ENCODE measurements at regions not wholly inside any gene's neighbourhood (a gene's known extent, or its start where the extent isn't known, plus 50 kb on each side); places are given as distances from the start of the nearest gene placed in this dataset.

DNA sequence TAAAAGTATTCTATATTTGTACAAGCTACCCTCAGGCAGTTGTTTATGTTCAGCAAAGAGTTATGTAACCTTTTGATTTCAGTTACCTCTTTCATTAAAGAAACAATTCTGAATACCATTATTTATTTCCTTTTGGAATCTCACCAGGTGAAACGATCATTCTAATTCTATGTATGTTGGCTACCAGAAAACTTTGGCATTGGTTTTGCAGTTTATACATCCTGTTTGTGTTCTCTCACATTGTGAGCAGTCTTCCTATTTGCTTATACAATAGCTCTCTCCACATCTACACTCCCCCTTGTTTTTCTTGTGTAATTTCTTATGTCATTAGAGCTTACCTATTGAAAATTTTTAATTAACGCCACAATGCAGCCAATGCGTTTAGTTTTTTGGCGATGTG is 276.0 kb upstream of the MPDZ start:
- Histone ChIP-seq H3K36me3 (ENCODE audit: control insufficient read depth in 4 of 4, insufficient read depth in 3 of 4, low read depth in 1 of 4, low read length in 3 of 4) (no peaks in the 10 kb centered on the region), H3K27me3 (ENCODE audit: control insufficient read depth in 4 of 4, insufficient read depth in 4 of 4, low read length in 3 of 4) (peaks cover 0 to 2% (median 0%) of the 10 kb centered on the region in 4 donors), H3K9ac (ENCODE audit: low read depth in 1 of 2, low read length in 2 of 2) (no peak overlapping the region), H3K4me1 (ENCODE audit: control insufficient read depth in 4 of 4, insufficient read depth in 4 of 4, low read length in 3 of 4) (no peaks in the 10 kb centered on the region), H3K4me3 (ENCODE audit: low read depth in 1 of 3, low read length in 3 of 3) (no peak overlapping the region), H3K9me3 (ENCODE audit: control insufficient read depth in 4 of 4, low read length in 3 of 4) (no peaks in the 10 kb centered on the region), H3K27ac (ENCODE audit: low read depth in 1 of 2, low read length in 2 of 2) (no peak overlapping the region)
- WGBS: 83% methylated on average over 4 of the region's 4 CpGs
- no peak for DNase-seq (ENCODE audit: low spot score)
- TF ChIP-seq, protein P1, sequence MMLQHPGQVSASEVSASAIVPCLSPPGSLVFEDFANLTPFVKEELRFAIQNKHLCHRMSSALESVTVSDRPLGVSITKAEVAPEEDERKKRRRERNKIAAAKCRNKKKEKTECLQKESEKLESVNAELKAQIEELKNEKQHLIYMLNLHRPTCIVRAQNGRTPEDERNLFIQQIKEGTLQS (IDR thresholded peaks at IDR 0.05): no peak
- no peak for TF ChIP-seq HNF4G (IDR thresholded peaks at IDR 0.05)
- TF ChIP-seq, protein P2, sequence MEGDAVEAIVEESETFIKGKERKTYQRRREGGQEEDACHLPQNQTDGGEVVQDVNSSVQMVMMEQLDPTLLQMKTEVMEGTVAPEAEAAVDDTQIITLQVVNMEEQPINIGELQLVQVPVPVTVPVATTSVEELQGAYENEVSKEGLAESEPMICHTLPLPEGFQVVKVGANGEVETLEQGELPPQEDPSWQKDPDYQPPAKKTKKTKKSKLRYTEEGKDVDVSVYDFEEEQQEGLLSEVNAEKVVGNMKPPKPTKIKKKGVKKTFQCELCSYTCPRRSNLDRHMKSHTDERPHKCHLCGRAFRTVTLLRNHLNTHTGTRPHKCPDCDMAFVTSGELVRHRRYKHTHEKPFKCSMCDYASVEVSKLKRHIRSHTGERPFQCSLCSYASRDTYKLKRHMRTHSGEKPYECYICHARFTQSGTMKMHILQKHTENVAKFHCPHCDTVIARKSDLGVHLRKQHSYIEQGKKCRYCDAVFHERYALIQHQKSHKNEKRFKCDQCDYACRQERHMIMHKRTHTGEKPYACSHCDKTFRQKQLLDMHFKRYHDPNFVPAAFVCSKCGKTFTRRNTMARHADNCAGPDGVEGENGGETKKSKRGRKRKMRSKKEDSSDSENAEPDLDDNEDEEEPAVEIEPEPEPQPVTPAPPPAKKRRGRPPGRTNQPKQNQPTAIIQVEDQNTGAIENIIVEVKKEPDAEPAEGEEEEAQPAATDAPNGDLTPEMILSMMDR (IDR thresholded peaks at IDR 0.05; ENCODE audit: low read depth, low read length, missing input control): no peak
- TF ChIP-seq, protein P3, sequence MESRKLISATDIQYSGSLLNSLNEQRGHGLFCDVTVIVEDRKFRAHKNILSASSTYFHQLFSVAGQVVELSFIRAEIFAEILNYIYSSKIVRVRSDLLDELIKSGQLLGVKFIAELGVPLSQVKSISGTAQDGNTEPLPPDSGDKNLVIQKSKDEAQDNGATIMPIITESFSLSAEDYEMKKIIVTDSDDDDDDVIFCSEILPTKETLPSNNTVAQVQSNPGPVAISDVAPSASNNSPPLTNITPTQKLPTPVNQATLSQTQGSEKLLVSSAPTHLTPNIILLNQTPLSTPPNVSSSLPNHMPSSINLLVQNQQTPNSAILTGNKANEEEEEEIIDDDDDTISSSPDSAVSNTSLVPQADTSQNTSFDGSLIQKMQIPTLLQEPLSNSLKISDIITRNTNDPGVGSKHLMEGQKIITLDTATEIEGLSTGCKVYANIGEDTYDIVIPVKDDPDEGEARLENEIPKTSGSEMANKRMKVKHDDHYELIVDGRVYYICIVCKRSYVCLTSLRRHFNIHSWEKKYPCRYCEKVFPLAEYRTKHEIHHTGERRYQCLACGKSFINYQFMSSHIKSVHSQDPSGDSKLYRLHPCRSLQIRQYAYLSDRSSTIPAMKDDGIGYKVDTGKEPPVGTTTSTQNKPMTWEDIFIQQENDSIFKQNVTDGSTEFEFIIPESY (IDR thresholded peaks at IDR 0.05): no peak
- TF ChIP-seq, protein P4, sequence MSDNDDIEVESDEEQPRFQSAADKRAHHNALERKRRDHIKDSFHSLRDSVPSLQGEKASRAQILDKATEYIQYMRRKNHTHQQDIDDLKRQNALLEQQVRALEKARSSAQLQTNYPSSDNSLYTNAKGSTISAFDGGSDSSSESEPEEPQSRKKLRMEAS (IDR thresholded peaks at IDR 0.05): no peak
- TF ChIP-seq, protein P5, sequence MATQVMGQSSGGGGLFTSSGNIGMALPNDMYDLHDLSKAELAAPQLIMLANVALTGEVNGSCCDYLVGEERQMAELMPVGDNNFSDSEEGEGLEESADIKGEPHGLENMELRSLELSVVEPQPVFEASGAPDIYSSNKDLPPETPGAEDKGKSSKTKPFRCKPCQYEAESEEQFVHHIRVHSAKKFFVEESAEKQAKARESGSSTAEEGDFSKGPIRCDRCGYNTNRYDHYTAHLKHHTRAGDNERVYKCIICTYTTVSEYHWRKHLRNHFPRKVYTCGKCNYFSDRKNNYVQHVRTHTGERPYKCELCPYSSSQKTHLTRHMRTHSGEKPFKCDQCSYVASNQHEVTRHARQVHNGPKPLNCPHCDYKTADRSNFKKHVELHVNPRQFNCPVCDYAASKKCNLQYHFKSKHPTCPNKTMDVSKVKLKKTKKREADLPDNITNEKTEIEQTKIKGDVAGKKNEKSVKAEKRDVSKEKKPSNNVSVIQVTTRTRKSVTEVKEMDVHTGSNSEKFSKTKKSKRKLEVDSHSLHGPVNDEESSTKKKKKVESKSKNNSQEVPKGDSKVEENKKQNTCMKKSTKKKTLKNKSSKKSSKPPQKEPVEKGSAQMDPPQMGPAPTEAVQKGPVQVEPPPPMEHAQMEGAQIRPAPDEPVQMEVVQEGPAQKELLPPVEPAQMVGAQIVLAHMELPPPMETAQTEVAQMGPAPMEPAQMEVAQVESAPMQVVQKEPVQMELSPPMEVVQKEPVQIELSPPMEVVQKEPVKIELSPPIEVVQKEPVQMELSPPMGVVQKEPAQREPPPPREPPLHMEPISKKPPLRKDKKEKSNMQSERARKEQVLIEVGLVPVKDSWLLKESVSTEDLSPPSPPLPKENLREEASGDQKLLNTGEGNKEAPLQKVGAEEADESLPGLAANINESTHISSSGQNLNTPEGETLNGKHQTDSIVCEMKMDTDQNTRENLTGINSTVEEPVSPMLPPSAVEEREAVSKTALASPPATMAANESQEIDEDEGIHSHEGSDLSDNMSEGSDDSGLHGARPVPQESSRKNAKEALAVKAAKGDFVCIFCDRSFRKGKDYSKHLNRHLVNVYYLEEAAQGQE (IDR thresholded peaks at IDR 0.05): no peak
- TF ChIP-seq YY1 (IDR thresholded peaks at IDR 0.05): no peak
- TF ChIP-seq FOXA1 (IDR thresholded peaks at IDR 0.05): no peak
- no peak for TF ChIP-seq SP1 (IDR thresholded peaks at IDR 0.05)
- no peak for TF ChIP-seq GABPA (IDR thresholded peaks at IDR 0.05 in 1 of 2, conservative IDR thresholded peaks at IDR 0.05 in 1 of 2)
- TF ChIP-seq TAF1 (conservative IDR thresholded peaks at IDR 0.05): no peak
- no peak for TF ChIP-seq HNF4A (conservative IDR thresholded peaks at IDR 0.05)
- no peak for TF ChIP-seq JUND (IDR thresholded peaks at IDR 0.05)
- TF ChIP-seq RAD21 (IDR thresholded peaks at IDR 0.05): no peak
- no peak for TF ChIP-seq FOXA2 (IDR thresholded peaks at IDR 0.05)
- TF ChIP-seq EGR1 (IDR thresholded peaks at IDR 0.05; ENCODE audit: low read depth in 2 of 2): no peak
- TF ChIP-seq NR2F2 (IDR thresholded peaks at IDR 0.05): no peak
- no peak for TF ChIP-seq RXRA (IDR thresholded peaks at IDR 0.05)
